Right cardiac atrium (tissue), 5 donors: ENCODE measurements at regions not wholly inside any gene's neighbourhood (a gene's known extent, or its start where the extent isn't known, plus 50 kb on each side); places are given as distances from the start of the nearest gene placed in this dataset.

Experiments used
- ATAC-seq, 2 donors: fragments of 200-7000 bp; cut with Tn5 transposase; one replicate each; pipeline versions ENCODE4 v1.8.0 to v1.9.1; 2020; ENCODE audit warnings: moderate library complexity in 2 of 2, mild to moderate bottlenecking in 1 of 2
- DNase-seq, 3 donors: peaks; one replicate each; pipeline ENCODE4 v3.0.0-alpha.2; 2020
- H3K27ac ChIP-seq: one replicate; pipeline ENCODE4 v1.5.1; 2013; ENCODE audit warnings: mild to moderate bottlenecking, low read length, control low read depth, moderate library complexity
- H3K27me3 ChIP-seq: one replicate; pipeline ENCODE4 v1.6.1; 2013; ENCODE audit not compliant: control insufficient read depth, insufficient read depth
- H3K4me1 ChIP-seq: one replicate; pipeline ENCODE4 v1.6.1; 2013; ENCODE audit warnings: low read length; ENCODE audit not compliant: control insufficient read depth, insufficient read depth
- H3K4me3 ChIP-seq: one replicate; pipeline ENCODE4 v1.5.1; 2013; ENCODE audit warnings: low read length, control low read depth
- H3K9me3 ChIP-seq: one replicate; pipeline ENCODE4 v1.6.1; 2013; ENCODE audit warnings: low read length; ENCODE audit not compliant: control insufficient read depth
- whole genome bisulfite sequencing: extraction: QIAGEN DNeasy Blood & Tissue Kit; methylation state at CpG from one replicate; pipeline ENCODE4 v1.1.7; 2013; 5-methylcytosine and 5-hydroxymethylcytosine counted together
- intact Hi-C, 4 donors: fragments of 100-400 bp; cut with DNase I; formaldehyde crosslinking; loops; one replicate each; pipeline versions ENCODE4 v1.11.0 to v1.14.0; 2022 to 2023
- donor health status: healthy with polysubstance abuse.
- donor health status: DM: no; HTN: yes; CAD: no.
- donor health status: DM: no; HTN: no; CAD: no.
- donor health status: DM: no; HTN: yes; CAD: no; lungs with severe emphysema.
- donor health status: DM: yes; HTN: yes; CAD: no.

- no peak overlapping the region for H3K27ac ChIP-seq
- no peaks in the 10 kb centered on the region for H3K9me3 ChIP-seq
- WGBS = 87% methylated on average over 4 of the region's 4 CpGs
- no peak for ATAC-seq
- DNase-seq = no peak
- no peaks in the 10 kb centered on the region for H3K27me3 ChIP-seq
- no peak overlapping the region for H3K4me3 ChIP-seq
- no peaks in the 10 kb centered on the region for H3K4me1 ChIP-seq
- intact Hi-C loops = no loop called here
Observed at GRCh38 chr7:80373429-80374032, 138.3 kb downstream of the GNAT3 start.

GRCh38 chr7:80372415-80372814, 139.4 kb downstream of the GNAT3 start:
- Histone ChIP-seq H3K4me1 (no peaks in the 10 kb centered on the region), H3K27ac (no peak overlapping the region), H3K9me3 (no peaks in the 10 kb centered on the region), H3K27me3 (no peaks in the 10 kb centered on the region), H3K4me3 (no peak overlapping the region)
- intact Hi-C loops = no loop called here
- DNase-seq = no peak
- no peak for ATAC-seq
- 77% methylated on average over 2 of the region's 2 CpGs for WGBS

- no peak for ATAC-seq
- Histone ChIP-seq H3K4me3 (no peak overlapping the region), H3K4me1 (no peaks in the 10 kb centered on the region), H3K9me3 (no peaks in the 10 kb centered on the region), H3K27ac (no peak overlapping the region), H3K27me3 (no peaks in the 10 kb centered on the region)
- WGBS = 50% methylated on average over 1 of the region's 1 CpG
- intact Hi-C loops = no loop called here
- no peak for DNase-seq
Observed at GRCh38 chr7:80370587-80370986, 141.3 kb downstream of the GNAT3 start.

- no peak overlapping the region for H3K27ac ChIP-seq
- intact Hi-C loops = no loop called here
- no peaks in the 10 kb centered on the region for H3K9me3 ChIP-seq
- H3K4me1 ChIP-seq = no peaks in the 10 kb centered on the region
- 62% methylated on average over 7 of the region's 7 CpGs for WGBS
- H3K27me3 ChIP-seq = no peaks in the 10 kb centered on the region
- no peak for DNase-seq
- ATAC-seq = no peak
- H3K4me3 ChIP-seq = no peak overlapping the region
Observed at GRCh38 chr7:80369321-80369720, 142.5 kb downstream of the GNAT3 start.

GRCh38 chr7:80362677-80363076, 149.2 kb downstream of the GNAT3 start:
- no peak overlapping the region for H3K27ac ChIP-seq
- no peak for DNase-seq
- intact Hi-C loops = no loop called here
- H3K27me3 ChIP-seq = no peaks in the 10 kb centered on the region
- no peak overlapping the region for H3K4me3 ChIP-seq
- WGBS = 86% methylated on average over 2 of the region's 2 CpGs
- no peaks in the 10 kb centered on the region for H3K4me1 ChIP-seq
- no peaks in the 10 kb centered on the region for H3K9me3 ChIP-seq
- ATAC-seq = no peak

- Histone ChIP-seq H3K27ac (no peak overlapping the region), H3K27me3 (no peaks in the 10 kb centered on the region), H3K9me3 (no peaks in the 10 kb centered on the region), H3K4me1 (no peaks in the 10 kb centered on the region), H3K4me3 (no peak overlapping the region)
- no peak for ATAC-seq
- WGBS = 44% methylated on average over 1 of the region's 1 CpG
- intact Hi-C loops = no loop called here
- DNase-seq = no peak
Observed at GRCh38 chr7:80362010-80362618, 149.8 kb downstream of the GNAT3 start.

- Histone ChIP-seq H3K27me3 (no peaks in the 10 kb centered on the region), H3K4me3 (no peak overlapping the region), H3K27ac (no peak overlapping the region), H3K4me1 (no peaks in the 10 kb centered on the region), H3K9me3 (no peaks in the 10 kb centered on the region)
- intact Hi-C loops = no loop called here
- DNase-seq (no peak), ATAC-seq (no peak)
- WGBS = 82% methylated on average over 2 of the region's 2 CpGs
Observed at GRCh38 chr7:80359476-80359875, 152.4 kb downstream of the GNAT3 start.

- H3K27me3 ChIP-seq = no peaks in the 10 kb centered on the region
- intact Hi-C loops = no loop called here
- WGBS = 93% methylated on average over 3 of the region's 3 CpGs
- H3K4me1 ChIP-seq = no peaks in the 10 kb centered on the region
- no peak overlapping the region for H3K4me3 ChIP-seq
- ATAC-seq = no peak
- H3K27ac ChIP-seq = no peak overlapping the region
- no peak for DNase-seq
- no peaks in the 10 kb centered on the region for H3K9me3 ChIP-seq
Observed at GRCh38 chr7:80359029-80359428, 152.8 kb downstream of the GNAT3 start.

- ATAC-seq (no peak), DNase-seq (no peak)
- Histone ChIP-seq H3K9me3 (no peaks in the 10 kb centered on the region), H3K27ac (no peak overlapping the region), H3K27me3 (no peaks in the 10 kb centered on the region), H3K4me1 (no peaks in the 10 kb centered on the region), H3K4me3 (no peak overlapping the region)
- intact Hi-C loops = no loop called here
Observed at GRCh38 chr7:80357530-80357929, 154.3 kb downstream of the GNAT3 start.

- DNase-seq (no peak), ATAC-seq (no peak)
- WGBS = 48% methylated on average over 1 of the region's 1 CpG
- H3K9me3 ChIP-seq = no peaks in the 10 kb centered on the region
- H3K4me1 ChIP-seq = no peaks in the 10 kb centered on the region
- H3K27me3 ChIP-seq = no peaks in the 10 kb centered on the region
- intact Hi-C loops = no loop called here
- H3K4me3 ChIP-seq = no peak overlapping the region
- H3K27ac ChIP-seq = no peak overlapping the region
Observed at GRCh38 chr7:80350430-80350829, 161.4 kb downstream of the GNAT3 start.

GRCh38 chr7:80348223-80348622, 163.6 kb downstream of the GNAT3 start:
- ATAC-seq (no peak), DNase-seq (no peak)
- Histone ChIP-seq H3K4me1 (no peaks in the 10 kb centered on the region), H3K9me3 (no peaks in the 10 kb centered on the region), H3K27me3 (no peaks in the 10 kb centered on the region), H3K27ac (no peak overlapping the region), H3K4me3 (no peak overlapping the region)
- intact Hi-C loops = no loop called here
- WGBS = 64% methylated on average over 2 of the region's 2 CpGs

GRCh38 chr7:80347173-80347572, 164.7 kb downstream of the GNAT3 start:
- H3K27me3 ChIP-seq = no peaks in the 10 kb centered on the region
- ATAC-seq (peak; percentile 68 to 93), DNase-seq (no peak)
- H3K27ac ChIP-seq = no peak overlapping the region
- H3K9me3 ChIP-seq = no peaks in the 10 kb centered on the region
- intact Hi-C loops = no loop called here
- WGBS = 46% methylated on average over 1 of the region's 1 CpG
- H3K4me1 ChIP-seq = no peaks in the 10 kb centered on the region
- H3K4me3 ChIP-seq = no peak overlapping the region
